ENCODE measurements at regions not wholly inside any gene's neighbourhood (a gene's known extent, or its start where the extent isn't known, plus 50 kb on each side); places are given as distances from the start of the nearest gene placed in this dataset.

DNA sequence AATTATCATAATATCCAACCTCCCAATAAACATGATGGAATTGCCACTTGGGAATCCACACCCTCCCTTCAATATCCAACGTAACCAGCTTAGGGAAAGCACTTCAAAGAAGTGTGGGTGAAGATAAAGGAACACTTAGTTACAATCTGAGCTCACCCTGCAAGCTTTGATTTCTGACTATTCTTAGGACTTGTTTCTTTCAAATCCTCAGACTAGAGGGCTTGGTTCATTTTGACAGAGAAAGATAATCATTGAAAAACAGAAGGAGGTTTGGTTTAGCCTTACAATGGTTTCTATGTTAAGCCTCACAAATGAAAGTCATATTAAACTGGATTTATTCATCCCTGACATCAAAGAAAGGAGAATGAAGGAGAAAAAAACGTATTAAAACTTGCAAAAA is 57.9 kb upstream of the SYT13 start:
- no peak for DNase-seq (ENCODE audit: low read depth, low spot score)

DNA sequence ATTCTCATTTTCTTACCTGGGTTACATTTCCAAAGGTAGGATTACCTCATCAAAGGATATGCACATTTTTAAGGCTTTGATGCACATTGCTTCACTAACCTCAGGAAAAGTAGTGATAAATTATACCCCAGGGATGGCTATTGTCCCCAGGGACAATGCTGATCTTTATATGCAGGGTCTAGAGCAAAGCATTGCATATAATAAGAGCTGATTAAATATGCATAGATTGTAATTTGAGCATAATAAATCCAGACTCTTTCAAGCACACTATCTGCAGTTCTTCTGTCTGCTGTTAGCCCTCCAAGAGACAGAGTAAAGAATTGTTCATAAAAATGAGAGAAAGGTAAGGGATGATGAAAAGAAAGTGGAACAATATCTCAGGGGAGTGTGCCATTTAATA is 57.3 kb upstream of the SYT13 start:
- no peak overlapping the region for H3K4me3 ChIP-seq (ENCODE audit: low read length)
- DNase-seq (ENCODE audit: low read depth, low spot score) = no peak

More for the DNA sequence above, 57.9 kb upstream of the SYT13 start:
- no peak overlapping the region for H3K4me3 ChIP-seq (ENCODE audit: low read length)

DNA sequence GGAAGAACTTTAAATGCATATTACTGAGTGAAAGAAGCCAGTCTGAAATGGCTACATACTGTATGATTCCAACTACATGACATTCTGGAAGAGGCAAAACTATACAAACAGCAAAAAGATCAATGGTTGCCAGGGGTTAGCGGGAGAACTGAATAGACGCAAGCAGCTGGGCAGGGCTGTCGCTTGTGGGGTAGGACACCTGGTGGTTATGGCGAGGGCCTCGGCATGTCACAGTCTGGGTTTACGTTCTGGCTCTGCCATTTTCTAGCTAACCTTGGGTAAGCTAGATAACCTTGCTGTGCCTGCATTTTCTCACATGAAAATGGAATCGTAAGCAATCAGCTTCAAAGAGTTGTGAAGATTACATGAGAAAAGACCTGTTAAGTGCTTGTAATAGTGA is 55.2 kb upstream of the SYT13 start:
- no peak overlapping the region for H3K4me3 ChIP-seq (ENCODE audit: low read length)
- DNase-seq (ENCODE audit: low read depth, low spot score) = no peak

DNA sequence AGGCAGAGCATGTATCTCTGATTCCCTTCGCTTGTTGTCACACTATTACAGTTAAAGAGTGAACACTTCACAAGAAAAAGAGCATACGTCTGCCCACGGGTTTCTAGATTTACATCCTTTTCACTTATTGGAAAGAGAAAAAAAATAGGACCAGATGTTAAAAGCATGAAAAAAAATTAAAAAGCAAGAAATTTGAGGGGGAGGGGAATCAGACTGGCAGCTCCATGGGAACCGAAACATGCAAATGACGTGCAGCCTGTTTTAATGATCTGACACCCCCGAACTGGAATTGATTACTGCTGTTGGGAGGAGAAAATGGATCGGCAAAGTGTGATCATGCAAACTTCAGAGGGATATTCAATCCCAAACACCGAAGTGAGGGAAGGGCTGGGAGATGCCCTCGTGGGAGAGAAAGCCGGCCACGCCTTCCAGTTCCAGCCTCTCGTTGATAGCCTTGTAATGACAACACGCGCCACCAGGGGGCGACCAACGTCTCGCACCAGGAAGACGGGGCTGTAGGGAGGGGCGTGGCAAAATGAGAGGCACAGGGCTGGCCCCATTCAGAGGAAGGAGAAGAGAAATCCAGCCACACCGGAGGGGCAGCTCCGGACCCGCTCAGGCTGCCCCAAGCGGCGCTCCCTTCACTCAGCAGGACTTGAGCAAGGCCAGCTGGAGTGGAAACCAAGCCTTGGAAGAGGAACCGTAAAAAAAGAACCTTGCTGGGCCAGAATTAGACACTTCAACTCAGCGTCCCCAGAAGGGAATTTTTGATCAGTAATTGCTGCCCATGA is 53.8 kb upstream of the SYT13 start:
- H3K4me3 ChIP-seq (ENCODE audit: low read length) = peak overlapping the region; percentile 27

GRCh38 chr11:45337583-45338360 is 51.6 kb upstream of the SYT13 start:
- H3K4me3 ChIP-seq (ENCODE audit: low read length) = no peak overlapping the region
- no peak for DNase-seq (ENCODE audit: low read depth, low spot score)

More for the DNA sequence above, 53.8 kb upstream of the SYT13 start:
- peak; percentile 80 for DNase-seq (ENCODE audit: low read depth, low spot score)

- DNase-seq (ENCODE audit: low read depth, low spot score) = no peak
- no peak overlapping the region for H3K4me3 ChIP-seq (ENCODE audit: low read length)
Observed at GRCh38 chr11:45336136-45336535, 50.0 kb upstream of the SYT13 start.

Measured in Jurkat, Clone E6-1 (cell line).